ENCODE measurements at regions not wholly inside any gene's neighbourhood (a gene's known extent, or its start where the extent isn't known, plus 50 kb on each side); places are given as distances from the start of the nearest gene placed in this dataset.

DNA sequence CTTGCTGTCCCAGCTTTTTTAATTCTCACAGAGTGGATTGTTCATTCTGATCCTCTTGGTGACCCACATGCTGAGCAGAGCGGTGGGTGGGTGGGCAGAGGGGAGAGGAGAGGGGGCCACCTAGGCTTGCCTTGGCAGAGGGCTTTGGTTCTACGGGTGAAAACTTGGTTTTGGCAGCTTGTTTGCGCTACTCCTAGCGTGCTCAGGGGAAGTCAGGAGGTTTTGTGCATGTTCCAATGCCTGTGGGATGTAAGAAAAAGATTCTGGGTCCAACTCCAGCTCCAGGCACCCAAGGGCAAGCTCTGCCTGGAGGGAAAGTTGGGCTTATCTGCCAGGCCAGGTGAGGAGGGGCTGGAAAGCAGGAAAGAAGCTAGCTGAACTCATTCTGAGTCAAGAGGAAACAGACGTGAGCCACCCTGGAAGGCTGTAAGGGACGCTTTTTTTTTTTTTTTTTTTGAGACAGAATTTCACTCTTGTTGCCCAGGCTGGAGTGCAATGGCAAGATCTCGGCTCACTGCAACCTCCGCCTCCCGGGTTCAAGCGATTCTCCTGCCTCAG, 169.1 kb downstream of the WSCD1 start:
- no peaks in the 10 kb centered on the region for H3K36me3 ChIP-seq
- H3K27ac ChIP-seq = no peak overlapping the region
- no peaks in the 10 kb centered on the region for H3K4me1 ChIP-seq
- no peak for DNase-seq (ENCODE audit: low spot score in 2 of 2)
- WGBS, 2 donors = 46 to 55% methylated on average over 9 to 10 of the region's 10 CpGs
- peaks cover 0 to 5% (median 0%) of the 10 kb centered on the region in 4 donors for H3K9me3 ChIP-seq
- no peaks in the 10 kb centered on the region for H3K27me3 ChIP-seq
- TF ChIP-seq CTCF (IDR thresholded peaks at IDR 0.05) (no peak), POLR2A (IDR thresholded peaks at IDR 0.05) (no peak), EP300 (IDR thresholded peaks at IDR 0.05) (no peak)
- H3K4me3 ChIP-seq = no peak overlapping the region

DNA sequence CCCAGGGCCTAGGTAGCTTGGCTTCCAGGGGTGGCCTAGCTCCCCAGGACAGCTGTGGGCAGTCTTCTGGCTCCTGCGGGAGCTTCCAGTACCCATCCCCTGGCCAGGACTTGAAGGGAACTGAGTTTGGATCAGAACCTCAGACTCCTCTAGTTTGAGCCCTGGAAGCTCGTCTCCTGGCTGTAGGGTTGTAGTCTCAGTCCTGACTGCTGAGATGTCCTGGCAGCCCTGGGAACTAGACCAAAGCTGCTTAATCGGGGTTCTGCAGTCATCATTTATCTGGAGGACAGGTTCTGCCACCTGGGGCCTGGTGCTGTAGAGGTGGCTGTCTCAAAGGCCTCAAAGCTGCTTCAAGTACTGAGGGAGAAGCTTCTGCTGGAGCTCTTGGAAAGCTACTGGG, 163.7 kb downstream of the WSCD1 start:
- H3K36me3 ChIP-seq = no peaks in the 10 kb centered on the region
- DNase-seq (ENCODE audit: low spot score in 2 of 2) = no peak
- no peaks in the 10 kb centered on the region for H3K27me3 ChIP-seq
- peaks cover 0 to 5% (median 0%) of the 10 kb centered on the region in 4 donors for H3K9me3 ChIP-seq
- no peak overlapping the region for H3K4me3 ChIP-seq
- WGBS, 2 donors = 82 to 83% methylated on average over 2 to 3 of the region's 3 CpGs
- no peak overlapping the region for H3K27ac ChIP-seq
- TF ChIP-seq POLR2A (IDR thresholded peaks at IDR 0.05) (no peak), EP300 (IDR thresholded peaks at IDR 0.05) (no peak), CTCF (IDR thresholded peaks at IDR 0.05) (no peak)
- H3K4me1 ChIP-seq = no peaks in the 10 kb centered on the region

GRCh38 chr17:6233339-6233738, 163.2 kb downstream of the WSCD1 start:
- no peaks in the 10 kb centered on the region for H3K4me1 ChIP-seq
- no peak overlapping the region for H3K4me3 ChIP-seq
- H3K9me3 ChIP-seq = peaks cover 0 to 5% (median 0%) of the 10 kb centered on the region in 4 donors
- H3K27ac ChIP-seq = no peak overlapping the region
- TF ChIP-seq CTCF (IDR thresholded peaks at IDR 0.05) (no peak), EP300 (IDR thresholded peaks at IDR 0.05) (no peak), POLR2A (IDR thresholded peaks at IDR 0.05) (no peak)
- no peaks in the 10 kb centered on the region for H3K36me3 ChIP-seq
- no peak for DNase-seq (ENCODE audit: low spot score in 2 of 2)
- no peaks in the 10 kb centered on the region for H3K27me3 ChIP-seq
- WGBS, 2 donors = 79 to 97% methylated on average over 4 of the region's 4 CpGs

GRCh38 chr17:6232732-6233101, 162.5 kb downstream of the WSCD1 start:
- 72 to 78% methylated on average over 12 of the region's 12 CpGs for WGBS, 2 donors

More at GRCh38 chr17:6232732-6233101, 162.5 kb downstream of the WSCD1 start:
- Histone ChIP-seq H3K4me3 (no peak overlapping the region), H3K9me3 (no peaks in the 10 kb centered on the region), H3K36me3 (no peaks in the 10 kb centered on the region), H3K27ac (no peak overlapping the region), H3K27me3 (no peaks in the 10 kb centered on the region), H3K4me1 (no peaks in the 10 kb centered on the region)
- TF ChIP-seq CTCF (IDR thresholded peaks at IDR 0.05) = no peak
- no peak for DNase-seq (ENCODE audit: low spot score in 2 of 2)
